ENCODE measurements at regions not wholly inside any gene's neighbourhood (a gene's known extent, or its start where the extent isn't known, plus 50 kb on each side); places are given as distances from the start of the nearest gene placed in this dataset.

DNA sequence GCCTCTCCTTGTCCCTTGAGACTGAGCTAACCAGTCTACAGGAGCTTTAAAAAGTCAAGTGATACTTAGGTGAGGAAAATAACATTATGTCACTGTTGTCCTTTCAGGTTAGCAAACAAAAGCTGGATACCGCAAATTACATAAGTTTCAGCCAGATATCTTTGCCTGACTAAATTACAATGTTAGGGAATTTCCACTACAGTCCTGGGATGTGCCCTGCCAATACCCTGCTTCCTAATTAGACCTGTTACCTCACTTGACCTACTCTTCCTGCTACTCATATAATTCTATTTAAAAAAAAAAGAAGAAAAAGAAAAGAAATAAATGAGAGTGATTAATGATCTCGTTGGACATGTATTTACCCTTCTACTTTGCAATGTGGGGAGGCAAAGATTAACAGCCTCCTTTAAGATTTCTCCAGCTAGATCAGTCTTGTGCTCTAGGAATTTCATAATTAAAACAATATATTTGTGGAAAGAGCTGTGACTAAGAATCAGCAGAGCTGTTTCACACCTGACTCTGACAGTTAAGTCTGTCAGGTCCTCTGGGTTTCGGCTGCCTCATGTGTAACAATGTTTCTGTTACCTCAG, 318.9 kb downstream of the HDGFL1 start:
- DNase-seq: peak; percentile 72

DNA sequence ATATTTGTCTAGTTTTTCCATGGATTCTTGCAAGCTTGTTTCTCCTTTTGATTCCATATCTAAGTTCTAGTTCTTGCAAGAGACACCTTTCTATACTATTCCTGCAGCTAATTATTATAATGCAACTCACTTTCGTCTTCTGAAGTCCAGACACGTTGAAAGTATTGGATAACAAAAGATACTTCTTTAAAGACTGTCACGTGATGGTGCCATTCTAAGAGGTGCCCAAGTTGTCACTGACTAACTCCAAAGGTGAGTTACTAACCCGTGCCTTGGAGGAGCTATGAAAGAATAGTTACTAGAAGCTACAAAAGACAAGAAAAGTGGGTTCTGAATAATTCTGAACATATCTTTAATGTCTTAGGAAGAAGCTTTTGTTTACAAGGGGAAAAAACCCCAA, 322.6 kb downstream of the HDGFL1 start:
- no peak for DNase-seq

DNA sequence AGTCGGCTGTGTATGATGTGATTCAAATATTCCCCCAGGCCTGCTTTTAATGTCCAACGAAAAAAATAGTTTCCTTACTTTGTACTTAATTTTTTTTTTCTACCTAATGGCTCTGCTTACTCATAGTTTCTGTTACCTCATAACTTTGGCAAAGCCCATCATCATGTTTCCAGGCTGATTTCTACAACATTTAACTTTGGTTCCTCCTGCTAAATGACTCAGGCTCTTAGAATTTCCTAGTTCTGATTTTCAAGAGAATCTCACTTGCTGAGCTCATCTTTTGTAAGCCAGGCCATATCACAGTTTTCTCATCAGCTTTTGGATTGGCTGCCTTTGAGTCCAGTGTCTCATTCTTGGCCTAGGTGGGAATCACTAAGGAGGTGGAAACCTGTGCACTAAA, 323.1 kb downstream of the HDGFL1 start:
- no peak for DNase-seq

DNA sequence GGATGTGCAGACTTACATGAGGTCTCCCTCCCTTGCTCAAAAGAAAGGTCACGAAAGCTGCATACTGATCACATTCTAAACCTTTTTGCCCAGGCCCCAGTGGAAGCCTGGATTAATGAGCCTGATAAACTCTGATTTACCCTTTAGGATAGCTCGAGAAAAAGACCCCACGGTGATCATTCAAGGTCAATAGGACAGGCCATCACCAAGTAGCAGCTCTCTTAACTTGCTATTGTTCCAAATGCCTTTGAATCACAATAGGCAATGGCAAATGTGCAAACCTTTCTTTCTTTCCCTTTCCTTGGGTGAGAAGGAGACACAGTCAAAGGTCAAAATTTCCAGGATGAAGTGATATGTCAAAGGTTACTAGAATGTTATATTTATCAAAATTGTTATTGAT, 327.3 kb downstream of the HDGFL1 start:
- DNase-seq: no peak

DNA sequence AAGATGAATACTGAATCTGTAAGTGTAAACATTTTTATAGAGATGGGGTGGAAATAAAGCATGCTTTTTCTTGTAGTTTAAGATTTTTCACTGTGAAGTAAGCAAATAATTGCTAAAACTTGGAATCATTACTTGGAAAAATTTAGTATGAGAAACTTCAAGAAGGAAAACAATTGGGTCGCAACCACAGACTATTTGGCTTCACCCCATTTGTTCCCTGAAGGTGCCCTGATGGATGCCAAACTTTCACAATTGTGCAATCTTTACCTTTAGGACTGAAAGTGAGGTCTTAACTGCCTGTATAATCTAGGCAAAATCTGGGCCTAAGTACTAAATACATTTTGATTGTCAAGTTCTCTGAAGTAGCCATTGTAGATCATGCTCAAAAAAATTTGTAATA, 330.1 kb downstream of the HDGFL1 start:
- DNase-seq: no peak

DNA sequence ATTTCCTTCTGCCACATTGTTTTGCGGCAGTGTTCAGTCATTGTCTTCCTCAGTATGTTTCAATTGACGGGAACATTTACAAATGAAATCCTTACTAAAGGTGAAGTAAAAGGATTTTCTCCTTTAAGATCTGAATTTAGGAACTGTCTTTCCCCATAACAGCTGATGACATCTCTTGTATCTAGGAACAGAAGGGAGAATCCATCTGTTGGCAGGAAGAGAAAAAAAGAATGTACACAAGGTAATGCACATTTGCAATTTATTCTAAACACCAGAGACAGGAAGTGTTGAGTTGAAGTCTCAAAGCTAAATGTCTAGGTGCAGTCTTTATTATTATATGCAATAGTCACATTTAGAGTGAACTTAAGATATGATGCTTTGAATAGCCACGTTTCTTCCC, 334.5 kb downstream of the HDGFL1 start:
- DNase-seq: no peak

DNA sequence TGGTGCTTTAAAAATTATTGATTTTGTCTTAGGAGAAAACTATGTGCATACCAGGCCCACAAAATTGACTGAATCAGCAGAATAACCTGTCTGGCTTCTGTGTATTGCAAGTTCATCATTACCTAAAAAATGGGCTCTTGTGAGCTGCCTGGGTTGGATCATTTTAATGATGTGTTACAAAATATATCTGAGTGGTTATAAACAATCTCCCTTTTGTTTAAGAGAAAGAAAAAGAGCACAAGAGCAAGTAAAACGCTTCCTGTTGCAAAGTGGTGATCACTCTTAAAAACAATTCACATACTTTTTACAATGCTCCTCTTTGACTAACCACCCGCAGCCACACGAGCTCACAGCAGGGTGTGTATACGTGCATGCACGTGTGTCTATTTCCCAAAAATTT, 335.1 kb downstream of the HDGFL1 start:
- DNase-seq: no peak

DNA sequence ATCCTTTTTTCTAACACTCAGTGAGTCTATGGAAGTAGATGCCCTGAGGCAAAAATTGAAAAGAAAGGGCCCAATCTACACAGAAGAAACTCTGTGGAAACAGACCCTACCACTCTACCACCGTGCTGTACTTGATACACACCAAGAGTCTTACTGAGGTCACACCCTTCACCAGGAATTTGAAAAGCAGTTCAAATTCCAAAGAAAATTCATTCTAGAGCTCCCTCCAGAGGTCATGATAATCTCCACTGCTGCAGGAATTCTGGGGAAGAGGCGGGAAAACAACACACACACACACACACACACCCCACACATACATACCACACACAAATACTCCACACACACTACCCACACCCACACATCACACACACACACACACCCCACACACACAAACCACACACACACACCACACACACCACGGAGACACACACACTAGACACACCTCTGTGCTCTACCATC, 336.8 kb downstream of the HDGFL1 start:
- DNase-seq: no peak

DNA sequence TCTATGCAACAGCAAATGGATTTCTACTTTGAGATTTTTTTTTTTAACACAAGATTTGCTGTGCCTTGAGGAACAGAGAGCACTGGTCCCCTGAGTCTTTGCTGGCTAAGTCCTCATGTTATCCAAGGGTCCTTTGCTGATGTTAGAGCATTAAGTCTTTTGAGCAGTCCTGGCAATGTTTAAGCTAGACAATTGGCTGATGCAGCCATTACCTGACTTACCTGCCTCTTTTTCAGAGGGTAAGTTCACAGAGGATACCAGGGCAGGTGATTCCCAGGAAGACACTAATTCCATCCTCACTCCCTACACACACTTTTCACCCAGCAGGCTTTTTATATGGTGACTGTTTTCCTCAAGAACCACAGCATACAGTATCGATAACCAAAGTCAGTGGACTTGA, 337.7 kb downstream of the HDGFL1 start:
- no peak for DNase-seq

DNA sequence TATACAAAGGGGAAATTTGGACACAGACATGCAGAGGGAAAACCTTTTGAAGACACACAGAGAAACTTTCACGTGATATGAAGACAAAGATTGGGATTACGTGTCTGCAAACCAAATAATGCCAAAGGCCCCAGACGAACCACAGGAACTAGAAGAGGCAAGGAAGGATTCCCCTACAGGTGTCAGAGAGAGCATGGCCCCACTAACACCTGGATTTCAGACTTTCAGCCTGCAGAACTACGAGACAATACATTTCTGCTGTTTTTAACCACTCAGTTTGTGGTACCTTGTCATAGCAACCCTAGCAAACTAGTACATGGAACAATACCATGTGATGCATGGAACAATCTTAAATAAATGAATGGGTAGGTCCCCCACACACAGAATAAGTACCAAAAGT, 341.0 kb downstream of the HDGFL1 start:
- DNase-seq: no peak

DNA sequence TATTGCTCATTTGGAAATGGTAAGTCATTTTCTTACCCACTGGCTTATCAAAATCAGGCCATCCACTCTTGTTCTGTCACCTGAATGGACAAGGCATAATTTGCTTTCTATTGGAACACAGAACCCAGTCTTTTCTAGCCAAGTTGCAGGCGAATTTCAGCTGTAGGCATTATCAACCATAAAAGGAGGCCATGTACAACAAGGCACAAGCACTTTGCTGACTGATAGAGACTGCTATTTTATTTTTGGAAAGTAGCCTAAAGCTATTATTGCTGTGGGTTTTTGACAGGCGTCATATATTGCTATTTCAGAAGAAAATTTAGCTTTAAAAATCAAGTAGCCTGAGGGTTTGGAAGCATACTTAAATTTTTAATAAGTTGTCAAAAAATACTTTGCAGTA, 344.2 kb downstream of the HDGFL1 start:
- no peak for DNase-seq

DNA sequence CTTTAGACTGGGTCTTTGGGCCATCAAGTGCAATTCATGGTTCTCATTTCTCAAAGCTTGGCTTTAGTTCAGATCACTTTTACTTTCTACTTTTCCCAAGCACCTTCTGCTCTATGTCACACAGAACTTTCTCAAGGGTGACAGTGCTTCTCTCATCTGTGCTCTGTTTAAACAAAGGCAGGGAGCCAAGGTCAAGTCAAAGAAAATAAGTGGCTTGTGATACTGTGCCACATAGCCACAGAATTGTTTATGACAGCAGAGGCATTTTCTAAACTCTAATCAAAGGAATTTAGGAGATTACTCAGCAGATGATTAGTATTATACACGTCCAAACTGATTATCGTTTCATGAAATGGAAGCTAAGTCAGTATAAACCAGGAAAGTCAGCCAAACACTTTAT, 348.0 kb downstream of the HDGFL1 start:
- no peak for DNase-seq

DNA sequence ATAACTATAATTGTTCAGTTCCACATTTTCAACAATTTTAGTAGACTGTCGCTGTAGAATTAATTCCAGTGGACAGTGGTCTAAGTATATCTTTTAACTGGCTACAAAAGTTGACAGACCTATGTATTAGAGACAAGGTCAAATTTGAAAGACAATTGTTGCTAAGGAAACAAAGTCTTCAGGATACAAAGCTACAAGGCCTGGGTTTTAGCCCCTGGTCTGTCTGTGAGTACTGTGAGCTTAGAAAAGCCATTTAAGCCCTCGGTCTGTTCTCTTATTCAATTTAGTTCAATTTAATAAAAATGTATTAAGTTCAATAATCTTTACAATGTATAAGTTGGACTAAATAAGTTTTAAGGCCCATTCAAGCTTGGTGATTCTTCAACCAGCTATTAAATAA, 352.5 kb downstream of the HDGFL1 start:
- no peak for DNase-seq

DNA sequence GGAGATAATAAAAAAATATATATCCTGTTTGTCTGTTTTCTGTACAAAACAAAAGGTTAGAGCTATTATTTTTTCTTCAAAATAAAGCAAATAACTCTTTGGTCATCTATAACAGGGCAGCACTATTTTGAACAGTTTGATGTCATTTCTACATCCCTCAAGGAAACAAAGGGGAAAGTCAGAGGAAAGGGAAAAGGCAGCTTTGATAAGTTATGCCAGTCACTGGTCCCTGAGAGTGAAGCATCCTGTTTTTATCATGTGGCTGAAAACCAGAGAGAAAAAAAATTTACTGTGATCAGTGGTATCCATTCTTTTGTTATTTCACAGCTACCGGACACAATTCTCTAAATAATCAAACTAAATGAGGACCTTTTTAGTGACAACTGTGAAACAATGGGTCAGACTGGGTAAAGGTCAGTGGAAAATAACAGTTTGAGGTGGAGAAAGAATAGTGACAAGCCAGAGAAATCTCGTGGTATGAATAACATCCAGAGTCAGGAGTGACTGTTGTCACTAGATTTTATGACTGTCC, 356.0 kb downstream of the HDGFL1 start:
- DNase-seq: no peak

DNA sequence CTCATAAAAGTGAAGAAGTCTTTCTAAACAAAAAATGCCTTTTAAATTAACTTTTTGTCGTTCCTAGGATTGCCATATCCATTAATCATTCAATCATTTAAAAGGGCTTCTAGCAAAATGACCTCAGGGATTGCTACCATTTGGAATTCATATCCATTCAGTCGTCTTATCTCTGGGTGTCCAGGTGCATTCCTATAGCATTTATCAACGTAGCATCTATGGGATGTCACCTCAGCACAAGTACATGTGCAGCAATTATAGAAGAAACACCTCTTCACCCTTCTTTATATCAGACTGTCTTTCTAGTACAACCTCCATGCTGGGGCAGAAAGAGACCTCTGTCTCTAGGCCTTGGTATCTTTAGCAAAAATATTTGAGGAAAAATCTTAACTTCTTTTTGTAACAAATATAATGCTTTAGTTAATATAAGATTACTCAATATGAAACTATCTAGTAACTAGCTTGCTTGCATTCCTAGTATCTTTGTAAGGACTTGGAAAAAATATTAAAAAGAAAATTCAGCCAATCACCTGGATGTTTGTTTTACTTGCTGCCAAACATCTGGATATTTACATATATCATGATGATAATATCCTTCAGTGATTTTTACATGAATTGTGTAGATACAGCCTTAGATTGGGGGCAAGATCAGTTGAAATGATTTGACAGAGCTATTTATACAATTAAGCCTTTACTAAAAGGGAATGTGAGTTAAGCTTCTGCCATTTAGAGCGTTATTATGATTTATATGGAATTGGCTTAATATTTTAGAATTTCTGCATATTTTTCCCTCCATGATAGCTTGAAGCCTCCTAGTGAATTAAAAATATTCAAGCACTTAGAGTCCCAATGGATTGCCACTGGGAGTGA, 356.8 kb downstream of the HDGFL1 start:
- DNase-seq: no peak

DNA sequence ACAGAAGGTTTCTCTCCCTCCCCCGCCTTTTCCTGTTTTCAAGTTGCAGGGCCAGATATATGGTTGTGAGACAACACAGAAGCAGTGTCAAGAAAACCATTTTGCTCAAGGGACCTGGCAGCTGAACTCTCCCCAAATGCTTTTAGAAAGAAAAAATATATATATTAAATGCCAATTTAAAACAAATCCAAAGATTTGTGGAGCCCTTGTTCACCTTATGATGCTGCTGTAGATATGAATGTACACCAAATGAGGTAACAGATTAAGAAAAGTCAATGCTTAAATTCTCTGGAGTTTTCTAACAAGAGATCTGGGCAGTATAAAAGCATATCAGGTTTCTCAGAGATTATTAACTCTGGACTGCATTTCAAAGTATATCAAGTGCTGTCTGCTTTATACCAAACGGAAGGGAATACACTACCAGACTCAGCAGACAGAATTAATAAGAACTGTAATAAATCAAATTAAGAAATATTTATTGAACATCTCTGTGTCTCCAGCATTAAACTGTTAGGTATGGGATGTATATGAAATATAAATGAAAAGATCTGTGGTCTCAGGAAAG, 357.5 kb downstream of the HDGFL1 start:
- DNase-seq: no peak

DNA sequence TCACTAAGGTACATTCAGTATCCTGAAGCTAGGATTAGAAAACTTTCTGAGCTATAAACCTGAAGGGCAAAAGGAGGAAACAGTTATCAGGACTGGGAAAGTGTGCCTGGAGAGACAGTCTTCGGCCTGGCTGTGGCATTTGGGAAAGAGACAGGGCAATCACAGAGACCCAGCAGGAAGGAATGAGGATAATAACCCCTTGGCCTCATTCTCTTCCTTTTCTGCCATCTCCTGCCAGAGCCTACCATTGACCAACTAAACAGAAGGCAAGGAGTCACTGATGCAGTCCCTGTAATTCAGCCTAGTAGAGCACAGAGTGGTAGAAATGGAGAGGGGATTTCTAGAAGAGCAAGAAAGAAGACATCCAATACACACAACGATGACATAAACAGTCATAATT, 359.4 kb downstream of the HDGFL1 start:
- no peak for DNase-seq

DNA sequence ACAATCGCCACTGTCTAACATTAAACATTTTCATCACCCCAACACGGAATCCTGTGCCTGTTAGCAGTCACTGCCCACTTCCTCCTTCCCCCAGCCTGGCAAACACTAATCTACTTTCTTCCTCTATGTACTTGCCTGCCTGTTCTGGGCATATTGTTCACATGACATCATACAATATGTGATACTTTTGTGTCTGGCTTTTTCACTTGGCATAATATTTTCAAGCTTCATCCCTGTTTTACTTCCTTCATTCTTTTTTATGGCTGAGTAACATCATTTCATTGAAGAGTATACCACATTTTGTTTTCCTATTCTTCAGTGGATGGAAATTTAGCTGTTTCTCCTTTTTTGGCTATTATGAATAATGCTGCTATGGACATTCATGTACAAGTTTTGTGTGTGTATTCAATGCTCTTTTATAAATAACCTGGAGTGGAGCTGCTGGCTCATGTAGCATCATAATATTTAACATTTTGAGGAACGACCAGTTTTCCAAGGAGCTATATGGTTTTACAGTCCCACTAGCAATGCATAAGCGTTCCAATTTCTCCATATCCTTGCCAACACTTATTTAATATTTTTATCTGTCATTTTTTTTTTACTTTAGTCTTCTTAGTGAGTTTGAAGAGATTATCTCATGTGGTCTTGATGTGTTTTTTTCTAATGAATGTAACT, 360.1 kb downstream of the HDGFL1 start:
- peak; percentile 39 for DNase-seq

DNA sequence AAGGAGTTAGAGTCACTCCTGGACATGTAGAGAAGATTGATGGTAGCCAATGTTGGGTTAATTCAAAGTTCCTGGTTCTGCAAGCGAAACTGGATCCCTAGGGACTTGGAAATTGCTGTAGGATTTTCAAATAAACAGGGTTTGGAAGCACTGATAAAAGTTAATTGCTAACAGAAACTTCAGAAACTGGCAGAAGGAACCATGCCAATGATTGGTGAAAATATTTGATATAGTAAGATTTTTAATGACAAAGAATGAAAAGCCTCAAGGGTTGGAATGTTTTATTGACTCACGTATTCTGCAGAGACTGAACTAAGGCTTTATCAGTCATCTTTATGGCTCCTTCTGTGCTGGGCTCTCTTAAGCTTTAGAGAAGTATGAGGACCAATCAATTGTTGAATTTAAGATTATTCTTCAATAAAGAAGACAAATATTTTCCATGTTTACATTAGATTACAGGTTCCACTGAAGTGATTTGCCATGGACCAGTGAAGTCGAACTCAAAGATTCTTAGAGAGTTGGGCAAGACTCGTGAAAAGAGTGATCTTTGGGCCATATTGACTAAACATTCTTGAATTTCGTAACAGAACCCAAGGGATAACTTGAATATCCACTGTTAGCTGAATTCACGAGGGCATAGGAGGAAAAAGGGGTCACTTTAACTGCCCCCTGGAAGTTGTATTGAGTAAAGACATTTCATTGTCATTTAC, 371.4 kb downstream of the HDGFL1 start:
- no peak for DNase-seq

DNA sequence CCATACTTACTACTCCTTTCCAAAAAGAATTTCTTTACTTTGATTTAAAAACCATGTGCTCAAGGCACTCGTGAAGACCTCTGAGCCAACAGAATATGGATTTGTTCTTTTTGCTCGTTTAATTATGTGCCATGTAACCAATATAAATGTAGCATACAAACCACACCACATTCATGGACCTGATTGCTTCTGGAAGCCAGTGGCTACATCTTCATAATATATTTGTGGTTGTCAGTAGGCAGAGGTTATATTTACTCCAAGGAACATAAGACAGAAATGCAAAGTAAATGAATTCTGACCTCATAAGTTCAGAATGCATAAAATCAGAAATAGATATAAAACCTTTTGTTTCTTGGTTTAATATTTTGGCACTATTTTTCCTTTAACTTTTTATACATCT, 373.0 kb downstream of the HDGFL1 start:
- DNase-seq: no peak

DNA sequence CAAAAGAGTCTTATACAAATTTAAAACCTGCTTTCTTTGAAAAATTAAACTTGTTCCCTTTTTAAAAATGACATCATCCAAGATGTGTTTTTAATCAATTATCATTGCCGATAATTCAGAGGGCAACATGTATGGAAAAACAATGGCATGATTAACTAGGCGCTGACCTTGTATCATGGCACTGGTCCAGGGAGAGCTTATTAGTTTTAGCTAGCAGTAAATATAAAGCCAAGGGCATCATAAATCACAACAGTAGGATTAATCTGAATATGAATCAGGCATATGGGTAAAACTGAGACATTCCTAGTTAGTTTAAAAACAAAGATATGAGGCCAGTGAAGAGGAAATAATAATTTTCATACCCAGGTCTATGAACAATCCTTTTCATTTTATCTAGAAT, 374.0 kb downstream of the HDGFL1 start:
- DNase-seq: no peak

DNA sequence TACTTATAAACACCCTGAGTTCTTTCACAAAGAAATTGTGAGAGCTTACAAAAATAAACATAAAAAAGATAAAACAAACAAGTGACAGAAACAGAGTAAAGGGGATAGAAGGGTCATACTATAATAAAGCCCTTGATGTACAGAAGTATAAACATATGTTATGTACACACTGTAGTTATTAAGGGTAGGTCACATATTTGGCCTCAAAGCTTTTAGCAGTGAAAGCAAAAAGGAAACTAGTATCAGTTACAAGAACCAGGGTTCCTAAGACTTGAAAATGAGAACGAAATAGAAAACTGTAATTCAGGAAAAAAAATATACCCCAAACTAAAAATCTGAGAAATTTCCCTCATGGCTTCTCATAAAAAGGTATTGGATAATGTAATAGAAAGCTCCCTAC, 380.6 kb downstream of the HDGFL1 start:
- DNase-seq: no peak

DNA sequence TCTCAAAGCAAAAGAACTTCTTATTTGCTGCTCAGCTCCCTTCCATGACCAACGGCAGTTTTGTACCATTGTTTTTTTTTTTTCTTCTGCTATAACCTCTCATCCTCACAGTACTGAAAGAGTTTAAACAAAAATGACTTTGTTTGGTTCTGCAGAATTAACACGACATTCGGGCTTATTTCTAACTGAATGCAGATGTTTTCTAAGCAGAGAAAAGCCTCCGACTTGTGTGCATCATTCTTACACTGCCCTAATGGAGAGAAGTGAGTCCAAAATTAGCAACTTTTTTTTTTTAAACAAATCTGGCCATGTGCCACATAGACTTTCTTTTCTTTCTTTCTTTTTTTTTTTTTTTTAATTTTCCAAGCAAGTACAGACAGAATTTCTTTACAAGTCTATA, 382.7 kb downstream of the HDGFL1 start:
- no peak for DNase-seq

Data from DMS153 (cell line).